Smooth muscle cell (in vitro differentiated cells): ENCODE measurements at regions not wholly inside any gene's neighbourhood (a gene's known extent, or its start where the extent isn't known, plus 50 kb on each side); places are given as distances from the start of the nearest gene placed in this dataset.

ENCODE experiments used
- DNase-seq: peaks from one replicate; lab custom pipeline; 2025; ENCODE audit not compliant: unreplicated experiment; lab: John Stamatoyannopoulos, UW
- H2AFZ ChIP-seq: fragments of 200-600 bp; sonication (generic); 2 replicates; pipeline ENCODE4 v1.6.0; 2016; ENCODE audit warnings: antibody characterized with exemption, low read depth, mild to moderate bottlenecking
- H3F3A ChIP-seq: fragments of 200-600 bp; sonication (generic); 2 replicates; pipeline ENCODE4 v1.6.0; 2017; ENCODE audit warnings: antibody characterized with exemption, low read depth
- H3K27ac ChIP-seq: fragments of 200-600 bp; sonication (generic); 2 replicates; pipeline ENCODE4 v1.5.1; 2016; ENCODE audit warnings: low read depth, mild to moderate bottlenecking
- H3K27me3 ChIP-seq: fragments of 200-600 bp; sonication (generic); 2 replicates; pipeline ENCODE4 v1.6.1; 2016; ENCODE audit warnings: low read depth, mild to moderate bottlenecking
- H3K36me3 ChIP-seq: fragments of 200-600 bp; sonication (generic); 2 replicates; pipeline ENCODE4 v1.5.1; 2016; ENCODE audit warnings: low read depth
- H3K4me1 ChIP-seq: fragments of 200-600 bp; sonication (generic); 2 replicates; pipeline ENCODE4 v1.5.1; 2016; ENCODE audit warnings: low read depth
- H3K4me2 ChIP-seq: fragments of 200-600 bp; sonication (generic); 2 replicates; pipeline ENCODE4 v1.6.0; 2016; ENCODE audit warnings: mild to moderate bottlenecking
- H3K4me3 ChIP-seq: fragments of 200-600 bp; sonication (generic); 2 replicates; pipeline ENCODE4 v1.5.1; 2016; ENCODE audit warnings: mild to moderate bottlenecking
- H3K79me2 ChIP-seq: fragments of 200-600 bp; sonication (generic); 2 replicates; pipeline ENCODE4 v1.6.0; 2016; ENCODE audit warnings: low read depth, mild to moderate bottlenecking
- H3K9ac ChIP-seq: fragments of 200-600 bp; sonication (generic); 2 replicates; pipeline ENCODE4 v1.6.0; 2016; ENCODE audit warnings: low read depth
- H3K9me3 ChIP-seq: fragments of 200-600 bp; sonication (generic); replicated peaks from 2 replicates; pipeline ENCODE4 v1.5.1; 2016; ENCODE audit warnings: low read depth
- H4K20me1 ChIP-seq: fragments of 200-600 bp; sonication (generic); 2 replicates; pipeline ENCODE4 v1.6.0; 2016; ENCODE audit warnings: low read depth
- CTCF ChIP-seq: fragments of 200-600 bp; sonication (generic); IDR thresholded peaks from 2 replicates; pipeline ENCODE4 v1.5.1; 2017; ENCODE audit warnings: borderline replicate concordance, mild to moderate bottlenecking, antibody characterized with exemption; ENCODE audit not compliant: insufficient read depth, poor library complexity, severe bottlenecking
- WGBS: methylation state at CpG from one replicate; pipeline ENCODE4 v1.1.7; 2016; ENCODE audit warnings: low lambda C conversion rate; 5-methylcytosine and 5-hydroxymethylcytosine counted together

GRCh38 chr4:115687052-115687755, 573.8 kb upstream of the NDST4 start:
- no peak for TF ChIP-seq CTCF
- Histone ChIP-seq H4K20me1 (no peaks in the 10 kb centered on the region), H3K36me3 (no peaks in the 10 kb centered on the region), H3F3A (no peaks in the 10 kb centered on the region), H3K9me3 (no peaks in the 10 kb centered on the region), H3K79me2 (no peaks in the 10 kb centered on the region), H3K9ac (no peak overlapping the region), H3K27me3 (no peaks in the 10 kb centered on the region), H3K4me3 (no peak overlapping the region), H3K4me1 (no peaks in the 10 kb centered on the region), H3K4me2 (no peak overlapping the region), H3K27ac (no peak overlapping the region), H2AFZ (no peak overlapping the region)
- no peak for DNase-seq
- 100% methylated on average over 1 of the region's 1 CpG for WGBS

GRCh38 chr4:115678425-115678941, 565.1 kb upstream of the NDST4 start:
- no peaks in the 10 kb centered on the region for H3K36me3 ChIP-seq
- H3K9ac ChIP-seq, result no peak overlapping the region
- H3K27me3 ChIP-seq, result no peaks in the 10 kb centered on the region
- DNase-seq, result no peak
- no peaks in the 10 kb centered on the region for H3K4me1 ChIP-seq
- no peaks in the 10 kb centered on the region for H3K9me3 ChIP-seq
- no peak overlapping the region for H2AFZ ChIP-seq
- no peak for TF ChIP-seq CTCF
- H3F3A ChIP-seq, result no peaks in the 10 kb centered on the region
- 98% methylated on average over 27 of the region's 47 CpGs for WGBS
- no peak overlapping the region for H3K4me2 ChIP-seq
- H4K20me1 ChIP-seq, result no peaks in the 10 kb centered on the region
- no peaks in the 10 kb centered on the region for H3K79me2 ChIP-seq
- no peak overlapping the region for H3K4me3 ChIP-seq
- no peak overlapping the region for H3K27ac ChIP-seq

- Histone ChIP-seq H3K27ac (no peak overlapping the region), H2AFZ (no peak overlapping the region), H3K4me1 (no peaks in the 10 kb centered on the region), H3K4me3 (no peak overlapping the region), H3K36me3 (no peaks in the 10 kb centered on the region), H3K9me3 (no peaks in the 10 kb centered on the region), H3K27me3 (no peaks in the 10 kb centered on the region), H4K20me1 (no peaks in the 10 kb centered on the region), H3F3A (no peaks in the 10 kb centered on the region), H3K9ac (no peak overlapping the region), H3K79me2 (no peaks in the 10 kb centered on the region), H3K4me2 (no peak overlapping the region)
- TF ChIP-seq CTCF, result no peak
- no peak for DNase-seq
- 37% methylated on average over 1 of the region's 1 CpG for WGBS
These were observed 562.3 kb upstream of the NDST4 start for GRCh38 chr4:115675719-115676118.

- no peak overlapping the region for H3K4me3 ChIP-seq
- no peak overlapping the region for H3K4me2 ChIP-seq
- no peaks in the 10 kb centered on the region for H3K4me1 ChIP-seq
- DNase-seq, result no peak
- H3K9ac ChIP-seq, result no peak overlapping the region
- H3K27ac ChIP-seq, result no peak overlapping the region
- H3K79me2 ChIP-seq, result no peaks in the 10 kb centered on the region
- no peak overlapping the region for H2AFZ ChIP-seq
- H4K20me1 ChIP-seq, result no peaks in the 10 kb centered on the region
- no peaks in the 10 kb centered on the region for H3K27me3 ChIP-seq
- TF ChIP-seq CTCF, result no peak
- no peaks in the 10 kb centered on the region for H3K36me3 ChIP-seq
- H3F3A ChIP-seq, result no peaks in the 10 kb centered on the region
- H3K9me3 ChIP-seq, result no peaks in the 10 kb centered on the region
These were observed 561.1 kb upstream of the NDST4 start for GRCh38 chr4:115674485-115674884.
